H1 (cell line): ENCODE measurements at regions not wholly inside any gene's neighbourhood (a gene's known extent, or its start where the extent isn't known, plus 50 kb on each side); places are given as distances from the start of the nearest gene placed in this dataset.

Experiments
- CTCF ChIA-PET: fragments of 300-600 bp; sonication (Branson Sonifier 250); formaldehyde crosslinking; loops from one replicate; lab custom pipeline; 2021; ENCODE audit not compliant: partially characterized antibody; lab: Charles Lee
- POLR2A ChIA-PET: fragments of 300-600 bp; sonication (Branson Sonifier 250); formaldehyde crosslinking; loops from one replicate; lab custom pipeline; 2021; ENCODE audit warnings: inconsistent platforms; ENCODE audit not compliant: partially characterized antibody; lab: Charles Lee
- DNase-seq, 2 experiments: peaks; one replicate each; pipeline versions ENCODE4 v3.0.0 to v3.0.0-alpha.2; 2010 to 2022; ENCODE audit warnings: low spot score in 2 of 2, low read depth in 1 of 2, mixed read lengths in 1 of 2
- FAIRE-seq: peaks from 2 replicates; lab custom pipeline; 2011; peaks lifted over from hg19 to GRCh38; lab: Jason Lieb, UNC
- H2AFZ ChIP-seq: 2 replicates; pipeline ENCODE4 v1.8.1; 2012; ENCODE audit warnings: low read length, inconsistent platforms
- H2AK5ac ChIP-seq: 2 replicates; pipeline ENCODE4 v1.6.1; 2013; ENCODE audit warnings: low read depth, low read length
- H2BK120ac ChIP-seq: replicated peaks from 2 replicates; pipeline ENCODE3; 2013; ENCODE audit warnings: low read depth, low read length, inconsistent platforms
- H2BK12ac ChIP-seq: 2 replicates; pipeline ENCODE4 v1.6.1; 2013; ENCODE audit warnings: low read depth, low read length
- H2BK15ac ChIP-seq: 2 replicates; pipeline ENCODE4 v1.6.1; 2013; ENCODE audit warnings: low read length
- H2BK20ac ChIP-seq: 2 replicates; pipeline ENCODE4 v1.6.1; 2013; ENCODE audit warnings: low read length
- H2BK5ac ChIP-seq: 2 replicates; pipeline ENCODE4 v1.6.1; 2013; ENCODE audit warnings: low read depth, low read length
- H3K14ac ChIP-seq: 2 replicates; pipeline ENCODE4 v1.6.1; 2013; ENCODE audit warnings: inconsistent platforms; ENCODE audit not compliant: insufficient read length
- H3K18ac ChIP-seq: 2 replicates; pipeline ENCODE4 v1.6.1; 2013; ENCODE audit warnings: low read length; ENCODE audit errors: extremely low read depth
- H3K23ac ChIP-seq: 2 replicates; pipeline ENCODE4 v1.6.1; 2013; ENCODE audit warnings: inconsistent platforms; ENCODE audit not compliant: insufficient read length
- H3K23me2 ChIP-seq: 2 replicates; pipeline ENCODE4 v1.6.1; 2013; ENCODE audit warnings: low read depth, low read length
- H3K27ac ChIP-seq: 2 replicates; pipeline ENCODE4 v1.6.1; 2011; ENCODE audit warnings: low read depth, low read length, inconsistent platforms
- H3K27me3 ChIP-seq, 4 experiments: replicated peaks in 1 of 4; 1 replicate in 1 of 4; 2 replicates in 3 of 4; pipeline versions ENCODE4 v1.6.1 to v1.8.1; 2011 to 2013; ENCODE audit warnings: low read length in 3 of 4, mild to moderate bottlenecking in 3 of 4, inconsistent platforms in 2 of 4, mixed read lengths in 2 of 4, moderate library complexity in 1 of 4; ENCODE audit not compliant: control insufficient read depth in 3 of 4, insufficient read depth in 3 of 4; ENCODE audit errors: extremely low read depth in 1 of 4
- H3K36me3 ChIP-seq, 4 experiments: 2 replicates each; pipeline versions ENCODE4 v1.6.1 to v1.8.1; 2011 to 2013; ENCODE audit warnings: mild to moderate bottlenecking in 4 of 4, low read length in 3 of 4, moderate library complexity in 2 of 4, control low read depth in 1 of 4, inconsistent platforms in 1 of 4; ENCODE audit not compliant: insufficient read depth in 4 of 4, control insufficient read depth in 2 of 4
- H3K4ac ChIP-seq: replicated peaks from 2 replicates; pipeline ENCODE3; 2013; ENCODE audit warnings: low read length, low read depth, mixed read lengths, inconsistent platforms; ENCODE audit not compliant: insufficient read length
- H3K4me1 ChIP-seq, 4 experiments: replicated peaks in 1 of 4; 1 replicate in 1 of 4; 2 replicates in 3 of 4; pipeline versions ENCODE4 v1.6.1 to v1.8.1; 2011 to 2013; ENCODE audit warnings: low read length in 3 of 4, inconsistent platforms in 2 of 4, mixed read lengths in 1 of 4; ENCODE audit not compliant: insufficient read depth in 4 of 4, control insufficient read depth in 3 of 4
- H3K4me2 ChIP-seq, 2 experiments: 2 replicates each; pipeline versions ENCODE4 v1.6.1 to v1.8.1; 2011 to 2013; ENCODE audit warnings: low read depth in 2 of 2, low read length in 2 of 2, control low read depth in 1 of 2, inconsistent platforms in 1 of 2, mild to moderate bottlenecking in 1 of 2; ENCODE audit not compliant: insufficient read depth in 1 of 2
- H3K4me3 ChIP-seq, 4 experiments: fragments of 200-600, 300-600 bp in 1 of 4; sonication (generic), shearing (Covaris generic), sonication (Bioruptor Twin) in 1 of 4; 2 replicates each; pipeline versions ENCODE4 v1.5.1 to v1.8.1; 2011 to 2016; ENCODE audit warnings: low read length in 4 of 4, low read depth in 3 of 4, control low read depth in 2 of 4, inconsistent platforms in 2 of 4, mild to moderate bottlenecking in 2 of 4, mixed read lengths in 1 of 4, moderate library complexity in 1 of 4; ENCODE audit not compliant: insufficient read depth in 2 of 4; ENCODE audit errors: extremely low read depth in 1 of 4
- H3K56ac ChIP-seq: replicated peaks from 2 replicates; pipeline ENCODE3; 2013; ENCODE audit warnings: low read depth, mild to moderate bottlenecking, mixed read lengths, low read length, inconsistent platforms; ENCODE audit not compliant: insufficient read length
- H3K79me1 ChIP-seq: 2 replicates; pipeline ENCODE4 v1.6.1; 2013; ENCODE audit warnings: low read depth, low read length, control low read depth
- H3K79me2 ChIP-seq, 2 experiments: 2 replicates each; pipeline versions ENCODE4 v1.6.1 to v1.8.1; 2012 to 2013; ENCODE audit warnings: low read length in 2 of 2, mild to moderate bottlenecking in 2 of 2, inconsistent platforms in 1 of 2; ENCODE audit not compliant: insufficient read depth in 2 of 2, control insufficient read depth in 1 of 2
- H3K9ac ChIP-seq, 4 experiments: replicated peaks in 1 of 4; 1 replicate in 1 of 4; 2 replicates in 3 of 4; pipeline versions ENCODE4 v1.6.1 to v1.8.1; 2011 to 2013; ENCODE audit warnings: low read depth in 3 of 4, low read length in 3 of 4, control low read depth in 2 of 4, mild to moderate bottlenecking in 2 of 4, moderate library complexity in 2 of 4, inconsistent platforms in 1 of 4; ENCODE audit errors: extremely low read depth in 1 of 4
- H3K9me3 ChIP-seq, 2 experiments: 2 replicates each; pipeline versions ENCODE4 v1.6.1 to v1.8.1; 2012 to 2013; ENCODE audit warnings: mild to moderate bottlenecking in 2 of 2, moderate library complexity in 2 of 2, control low read depth in 1 of 2, inconsistent platforms in 1 of 2, low read depth in 1 of 2, low read length in 1 of 2, mixed read lengths in 1 of 2; ENCODE audit not compliant: insufficient read depth in 2 of 2
- H4K20me1 ChIP-seq, 2 experiments: replicated peaks in 1 of 2; 2 replicates each; pipeline versions ENCODE3 to v1.8.1; 2011 to 2013; ENCODE audit warnings: inconsistent platforms in 2 of 2, low read length in 2 of 2, mild to moderate bottlenecking in 1 of 2; ENCODE audit not compliant: insufficient read depth in 2 of 2, control insufficient read depth in 1 of 2
- H4K5ac ChIP-seq: 2 replicates; pipeline ENCODE4 v1.6.1; 2013; ENCODE audit warnings: low read length, low read depth, mixed read lengths, inconsistent platforms; ENCODE audit not compliant: insufficient read length
- H4K8ac ChIP-seq: 2 replicates; pipeline ENCODE4 v1.8.0; 2013; ENCODE audit warnings: mild to moderate bottlenecking, moderate library complexity, low read length, inconsistent platforms; ENCODE audit not compliant: insufficient read depth; ENCODE audit errors: extremely low read depth
- H4K91ac ChIP-seq: replicated peaks from 2 replicates; pipeline ENCODE3; 2013; ENCODE audit warnings: low read length, mixed read lengths, inconsistent platforms; ENCODE audit not compliant: insufficient read length
- EGR1 ChIP-seq: IDR thresholded peaks from 2 replicates; pipeline ENCODE4 v1.6.1; 2011; ENCODE audit warnings: low read depth, low read length, borderline replicate concordance
- HDAC2 ChIP-seq, 2 experiments: fragments of 300-600 bp in 1 of 2; sonication (generic) in 1 of 2; IDR thresholded peaks; 2 replicates each; pipeline ENCODE4 v1.6.1; 2011 to 2012; ENCODE audit warnings: low read depth in 2 of 2, low read length in 2 of 2, mild to moderate bottlenecking in 2 of 2, moderate library complexity in 2 of 2, borderline replicate concordance in 1 of 2, inconsistent platforms in 1 of 2
- KDM1A ChIP-seq: fragments of 200-600, 300-600 bp; sonication (generic); IDR thresholded peaks from 2 replicates; pipeline ENCODE4 v1.7.1; 2016; ENCODE audit warnings: mild to moderate bottlenecking, low read length, borderline replicate concordance
- MAFK ChIP-seq: IDR thresholded peaks from 2 replicates; pipeline ENCODE4 v1.6.1; 2012; ENCODE audit warnings: low read depth, mild to moderate bottlenecking, improper control_type of control experiment, low read length
- NRF1 ChIP-seq: IDR thresholded peaks from 2 replicates; pipeline ENCODE4 v1.6.1; 2011; ENCODE audit warnings: mild to moderate bottlenecking, low read depth, low read length, improper control_type of control experiment
- SAP30 ChIP-seq: fragments of 300-600 bp; sonication (generic); IDR thresholded peaks from 2 replicates; pipeline ENCODE4 v1.7.1; 2012; ENCODE audit warnings: low read length, moderate library complexity, mild to moderate bottlenecking, inconsistent platforms; ENCODE audit not compliant: insufficient read depth, insufficient replicate concordance
- WGBS, 2 experiments: shearing (Covaris generic) in 1 of 2; methylation state at CpG; one replicate each; pipeline versions ENCODE4 v1.1.6 to v1.1.7; 2013 to 2015; ENCODE audit warnings: low lambda C conversion rate in 2 of 2, mixed read lengths in 2 of 2, inconsistent platforms in 1 of 2, low coverage in 1 of 2, missing lambda C conversion rate in 1 of 2; ENCODE audit not compliant: insufficient replicate concordance in 2 of 2, insufficient coverage in 1 of 2, insufficient read length in 1 of 2; ENCODE audit errors: extremely low coverage in 1 of 2, missing lambda C conversion rate in 1 of 2; 5-methylcytosine and 5-hydroxymethylcytosine counted together

DNA sequence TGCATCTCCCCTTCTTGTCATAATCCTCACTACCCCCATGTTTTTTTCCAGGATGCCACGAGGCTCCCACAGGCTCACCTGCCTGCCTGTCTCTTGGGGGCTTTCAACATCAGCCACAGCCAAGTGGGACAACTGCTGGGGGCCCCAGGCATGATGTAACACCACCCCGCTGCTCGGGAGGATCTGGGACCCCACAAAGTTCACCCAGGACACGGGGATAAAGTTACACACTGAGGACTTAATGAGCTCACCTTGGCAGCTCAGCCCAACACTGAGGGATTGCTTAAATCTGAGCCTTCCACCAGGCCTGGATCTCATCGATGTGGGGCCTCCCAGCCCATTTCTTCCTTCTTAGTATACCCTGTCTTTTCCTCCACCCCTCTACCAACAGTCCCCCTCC, 56.4 kb upstream of the NNAT start:
- no peak overlapping the region for H2AK5ac ChIP-seq
- no peak for TF ChIP-seq SAP30
- TF ChIP-seq HDAC2 (IDR thresholded peaks at IDR 0.05; ENCODE audit: borderline replicate concordance in 1 of 2, low read depth in 2 of 2, low read length in 2 of 2): no peak
- TF ChIP-seq NRF1: no peak
- no peak for TF ChIP-seq MAFK
- no peak for TF ChIP-seq EGR1
- TF ChIP-seq KDM1A: no peak
- TF ChIP-seq, all 59 proteins: peak for 0
- CTCF ChIA-PET: interaction anchor here (0.9 to 1.0 kb wide), 2 partner anchors 38 to 42 kb away, joined by 3 read pairs; no protein-coding TSS in a partner anchor
- Histone ChIP-seq H2BK20ac (no peak overlapping the region), H2BK12ac (no peak overlapping the region), H3K79me2 (no peaks in the 10 kb centered on the region), H4K8ac (peak overlapping the region; percentile 38; the same call in 1 of the 2 replicates), H2BK15ac (no peak overlapping the region), H3K4ac (no peak overlapping the region), H3K79me1 (no peaks in the 10 kb centered on the region), H3K23ac (no peak overlapping the region), H3K14ac (no peak overlapping the region), H3K4me2 (no peak overlapping the region), H3K27me3 (no peaks in the 10 kb centered on the region), H3K27ac (no peak overlapping the region), H2BK5ac (no peak overlapping the region), H2AFZ (no peak overlapping the region), H3K9me3 (no peaks in the 10 kb centered on the region), H4K5ac (no peak overlapping the region), H3K9ac (no peak overlapping the region), H4K20me1 (no peaks in the 10 kb centered on the region), H3K23me2 (peaks cover 3% of the 10 kb centered on the region; the same call in 1 of the 2 replicates), H2BK120ac (no peak overlapping the region), H3K36me3 (no peaks in the 10 kb centered on the region), H4K91ac (no peak overlapping the region), H3K4me1 (no peaks in the 10 kb centered on the region), H3K56ac (no peak overlapping the region), H3K4me3 (no peak overlapping the region), H3K18ac (no peak overlapping the region)
- FAIRE-seq (no peak), DNase-seq (no peak)
- WGBS, 2 experiments: 82% methylated on average over 5 of the region's 5 CpGs; no CpG with 5 or more reads in 1 of the 2 experiments
- POLR2A ChIA-PET: interaction anchor here (0.8 to 1.5 kb wide), 2 partner anchors 28 to 68 kb away, joined by 3 to 4 read pairs; no protein-coding TSS in a partner anchor
